Activated CD4-positive, alpha-beta T cell treated with anti-CD3 and anti-CD28 coated beads, Interleukin-2, amount 10 ng/mL, durations not matched to agents 7 days and 5 days (primary cell): ENCODE measurements at regions not wholly inside any gene's neighbourhood (a gene's known extent, or its start where the extent isn't known, plus 50 kb on each side); places are given as distances from the start of the nearest gene placed in this dataset.

ENCODE experiments used
- CTCF ChIA-PET: fragments of 350-600 bp; sonication (Branson Sonifier 250); formaldehyde crosslinking; loops from one replicate; lab custom pipeline; 2021; ENCODE audit warnings: antibody characterized with exemption; lab: Charles Lee
- POLR2A ChIA-PET: fragments of 350-600 bp; sonication (Branson Sonifier 250); formaldehyde crosslinking; loops from one replicate; lab custom pipeline; 2021; ENCODE audit warnings: antibody characterized with exemption; lab: Charles Lee
- DNase-seq: peaks from one replicate; pipeline ENCODE4 v3.0.0-alpha.2; 2020
- H3K27ac Mint-ChIP-seq: one replicate; pipeline ENCODE4 v1.8.0; 2021; ENCODE audit warnings: mild to moderate bottlenecking, moderate library complexity, mixed read lengths
- H3K27me3 Mint-ChIP-seq: one replicate; pipeline ENCODE4 v1.8.0; 2021; ENCODE audit warnings: mixed read lengths
- H3K36me3 Mint-ChIP-seq: one replicate; pipeline ENCODE4 v1.8.0; 2021; ENCODE audit warnings: low read depth, mixed read lengths
- H3K4me1 Mint-ChIP-seq: one replicate; pipeline ENCODE4 v1.8.0; 2021; ENCODE audit warnings: mixed read lengths
- H3K4me3 Mint-ChIP-seq: one replicate; pipeline ENCODE4 v1.8.0; 2021; ENCODE audit warnings: mild to moderate bottlenecking, moderate library complexity, mixed read lengths
- H3K9me3 Mint-ChIP-seq: one replicate; pipeline ENCODE4 v1.8.0; 2021; ENCODE audit warnings: mixed read lengths

DNA sequence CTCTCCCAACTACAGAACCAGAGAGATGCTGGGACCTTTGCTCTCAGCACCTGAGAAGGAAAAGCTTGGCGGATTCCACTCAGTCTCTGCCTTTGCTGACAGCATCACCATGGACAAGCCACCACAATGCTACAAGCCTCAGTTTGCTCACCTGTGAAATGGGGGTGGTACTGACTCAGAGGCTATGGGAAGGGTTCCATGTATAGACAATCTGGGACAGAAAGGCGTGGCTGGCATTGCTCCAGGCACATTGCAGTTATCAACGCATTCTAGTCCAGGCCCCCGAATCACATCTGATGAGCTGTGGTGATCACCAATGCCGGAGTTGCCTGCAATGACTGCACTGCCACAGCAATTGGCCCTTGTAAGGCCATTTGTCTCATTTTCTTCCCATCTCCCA lies 72.6 kb downstream of the ISX start:
- POLR2A ChIA-PET = no interaction called here
- no peaks in the 10 kb centered on the region for H3K36me3 Mint-ChIP-seq
- peaks cover 11% of the 10 kb centered on the region for H3K4me1 Mint-ChIP-seq
- H3K27ac Mint-ChIP-seq = no peak overlapping the region
- CTCF ChIA-PET = no interaction called here
- no peak for DNase-seq
- H3K4me3 Mint-ChIP-seq = no peak overlapping the region
- peaks cover 6% of the 10 kb centered on the region for H3K27me3 Mint-ChIP-seq
- H3K9me3 Mint-ChIP-seq = no peaks in the 10 kb centered on the region

DNA sequence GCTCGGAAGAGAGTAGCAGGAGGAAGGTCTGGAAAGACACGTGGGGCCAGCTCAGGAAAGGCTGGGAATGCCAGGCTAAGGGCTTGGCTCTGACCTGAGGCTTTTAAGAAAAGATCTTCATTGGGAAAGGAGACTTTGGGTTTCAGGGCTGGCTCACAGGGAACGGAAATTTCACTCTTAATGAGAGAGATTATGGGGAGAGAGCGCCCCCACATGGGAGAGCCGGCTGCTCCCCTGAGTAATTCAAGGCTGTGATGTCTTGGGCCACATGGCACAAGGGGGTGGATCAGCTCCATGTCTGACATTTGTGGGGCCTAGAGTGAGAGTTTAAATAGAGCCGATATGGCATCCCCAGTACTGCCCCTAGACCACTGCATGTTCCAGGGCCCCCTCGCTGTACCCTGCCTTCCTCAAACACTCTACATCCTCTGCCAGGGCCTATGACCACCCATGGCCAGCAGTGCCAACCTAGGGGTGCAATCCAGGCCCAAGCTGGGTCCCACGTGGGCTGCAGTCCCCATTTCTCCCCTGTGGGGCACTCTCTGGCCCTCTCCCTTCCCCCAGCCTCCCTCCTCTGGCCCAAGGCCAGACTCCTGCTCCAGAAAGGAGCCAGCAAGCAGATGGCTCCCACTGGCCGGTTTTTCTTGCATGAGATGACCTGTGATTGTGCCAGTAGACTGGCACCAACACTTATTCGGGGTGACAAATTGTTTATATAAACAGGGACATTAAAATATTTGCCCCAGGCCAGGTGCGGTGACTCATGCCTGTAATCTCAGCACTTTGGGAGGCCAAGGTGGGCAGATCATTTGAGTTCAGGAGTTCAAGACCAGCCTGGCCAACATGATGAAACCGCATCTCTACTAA lies 75.2 kb downstream of the ISX start:
- Mint-ChIP-seq H3K9me3 (no peaks in the 10 kb centered on the region), H3K4me1 (no peaks in the 10 kb centered on the region), H3K4me3 (no peak overlapping the region), H3K27me3 (no peaks in the 10 kb centered on the region), H3K36me3 (no peaks in the 10 kb centered on the region), H3K27ac (no peak overlapping the region)
- POLR2A ChIA-PET = no interaction called here
- DNase-seq = no peak
- CTCF ChIA-PET = no interaction called here

DNA sequence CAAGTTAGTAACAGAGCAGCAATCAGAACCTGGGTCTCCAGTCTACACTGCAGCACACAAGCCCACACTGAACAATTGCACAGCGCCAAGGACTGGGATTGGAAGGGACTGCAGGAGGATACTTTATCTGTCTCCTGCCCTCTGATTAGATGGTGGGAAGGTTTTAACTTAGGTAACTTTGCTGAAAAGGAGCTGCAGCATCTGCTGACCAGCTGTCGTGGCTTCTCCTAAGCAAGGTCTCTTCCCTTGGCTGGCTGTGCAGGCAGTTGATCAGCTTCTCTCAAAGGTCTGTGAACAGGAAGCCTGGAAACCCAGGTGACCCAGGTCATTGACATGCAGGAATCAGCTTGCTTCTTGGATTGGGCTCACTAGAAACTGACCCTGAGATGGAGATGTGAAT lies 82.4 kb downstream of the ISX start:
- peaks cover under 1% of the 10 kb centered on the region for H3K27me3 Mint-ChIP-seq
- POLR2A ChIA-PET = no interaction called here
- H3K36me3 Mint-ChIP-seq = no peaks in the 10 kb centered on the region
- no peaks in the 10 kb centered on the region for H3K9me3 Mint-ChIP-seq
- CTCF ChIA-PET = interaction anchor here (1.1 kb wide), 1 partner anchor 11 kb away, joined by 3 read pairs; no protein-coding TSS in a partner anchor
- H3K4me1 Mint-ChIP-seq = no peaks in the 10 kb centered on the region
- no peak overlapping the region for H3K4me3 Mint-ChIP-seq
- no peak overlapping the region for H3K27ac Mint-ChIP-seq
- DNase-seq = no peak

DNA sequence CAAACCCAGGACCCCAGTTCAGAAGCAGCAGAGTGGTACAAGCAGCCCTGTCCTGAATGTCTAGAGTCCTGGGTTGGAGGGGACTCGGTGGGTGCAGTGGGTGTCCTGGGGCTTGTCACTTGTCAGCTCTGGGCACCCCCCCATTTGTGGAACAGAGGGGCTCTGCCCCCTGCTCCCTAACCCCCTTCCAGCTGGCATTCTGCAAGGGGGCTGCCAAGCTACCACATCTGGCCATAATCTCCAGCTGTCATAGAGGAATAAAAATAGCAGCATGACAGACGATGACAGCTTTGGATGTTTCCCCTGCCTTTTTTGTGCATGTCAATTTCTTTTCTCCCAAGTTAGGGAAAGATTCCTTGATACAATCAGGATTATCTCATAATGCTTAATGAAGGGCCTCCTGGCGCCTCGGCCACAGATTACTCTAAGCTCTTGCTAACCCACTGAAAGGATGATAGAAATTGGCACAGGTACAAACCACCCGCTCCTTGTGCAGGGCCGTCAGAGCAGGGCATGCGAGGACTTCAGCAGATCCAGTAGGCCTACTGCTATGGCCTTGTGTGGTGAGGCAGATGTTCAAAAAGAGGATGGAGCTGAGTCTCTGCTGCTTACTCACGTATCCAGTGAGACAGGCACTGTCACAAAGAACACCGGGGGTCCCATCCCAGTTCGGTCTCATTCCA lies 83.0 kb downstream of the ISX start:
- Mint-ChIP-seq H3K4me3 (no peak overlapping the region), H3K36me3 (no peaks in the 10 kb centered on the region), H3K4me1 (no peaks in the 10 kb centered on the region), H3K27me3 (peaks cover 2% of the 10 kb centered on the region), H3K27ac (no peak overlapping the region), H3K9me3 (no peaks in the 10 kb centered on the region)
- ChIA-PET POLR2A (no interaction called here), CTCF (interaction anchor here (1.1 kb wide), 1 partner anchor 11 kb away, joined by 3 read pairs; no protein-coding TSS in a partner anchor)
- no peak for DNase-seq

DNA sequence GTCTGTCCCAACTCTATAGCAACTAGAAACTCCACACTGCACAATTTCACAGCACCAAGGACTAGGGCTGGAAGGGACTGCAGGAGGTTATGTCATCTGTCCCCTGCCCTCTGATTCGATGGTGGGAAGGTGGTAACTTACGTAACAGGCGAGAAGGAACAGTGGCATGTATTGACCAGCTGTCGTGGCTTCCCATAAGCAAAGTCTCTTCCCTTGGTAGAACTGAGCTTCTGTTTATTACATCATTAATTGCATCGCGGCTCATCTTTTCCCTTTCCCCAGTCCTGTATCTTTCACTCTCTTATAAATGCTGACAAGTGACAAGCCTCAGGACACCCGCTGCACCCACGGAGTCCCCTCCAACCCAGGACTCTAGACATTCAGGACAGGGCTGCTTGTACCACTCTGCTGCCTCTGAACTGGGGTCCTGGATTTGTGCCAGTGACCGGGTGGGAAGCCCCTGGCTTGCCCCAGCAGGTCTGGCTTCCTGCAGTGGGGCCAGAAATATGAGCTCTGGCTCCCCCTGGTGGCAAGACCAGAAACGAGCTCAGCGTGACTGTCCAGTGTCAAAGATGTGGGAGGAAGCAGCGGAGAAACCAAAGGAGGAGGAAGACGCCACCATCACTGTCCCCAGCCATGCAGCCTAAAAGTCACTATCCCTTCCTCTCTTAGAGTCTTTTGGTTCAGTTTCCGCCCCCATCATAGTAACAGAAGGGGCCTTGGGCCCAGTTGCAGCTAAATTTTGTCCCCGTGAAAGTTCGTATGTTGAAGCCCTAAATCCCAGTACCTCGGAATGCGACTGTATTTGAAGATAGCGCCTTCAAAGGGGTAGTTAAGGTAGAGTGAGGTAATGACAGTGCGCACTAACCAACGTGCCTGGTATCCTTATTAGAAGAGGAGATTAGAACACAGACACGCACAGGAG lies 84.5 kb downstream of the ISX start:
- no peaks in the 10 kb centered on the region for H3K36me3 Mint-ChIP-seq
- POLR2A ChIA-PET = no interaction called here
- H3K9me3 Mint-ChIP-seq = no peaks in the 10 kb centered on the region
- H3K4me1 Mint-ChIP-seq = no peaks in the 10 kb centered on the region
- no peak overlapping the region for H3K4me3 Mint-ChIP-seq
- CTCF ChIA-PET = interaction anchor here (0.6 to 1.3 kb wide), 3 partner anchors 9 to 56 kb away, joined by 3 to 6 read pairs (median 5); no protein-coding TSS in a partner anchor
- DNase-seq = peak; percentile 67
- peaks cover 7% of the 10 kb centered on the region for H3K27me3 Mint-ChIP-seq
- no peak overlapping the region for H3K27ac Mint-ChIP-seq

DNA sequence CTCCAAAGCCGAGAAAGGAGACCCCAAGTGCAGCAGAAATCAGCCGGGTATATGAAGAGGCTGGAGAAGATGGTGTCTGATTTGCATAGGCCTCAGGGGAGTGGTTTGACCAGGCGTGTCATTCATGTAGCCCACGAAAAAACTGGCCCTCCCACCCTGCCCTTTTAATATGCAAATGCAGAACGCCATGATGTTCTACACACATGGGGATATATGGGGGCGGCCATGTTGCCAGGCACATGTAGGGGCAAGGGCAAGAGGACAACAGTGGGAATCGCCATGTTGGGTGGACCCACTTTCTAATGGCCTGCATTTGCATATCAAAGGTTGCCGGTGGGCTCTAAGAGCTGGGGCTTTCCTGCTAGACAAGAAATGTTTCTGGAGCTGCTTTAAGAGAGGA lies 86.4 kb downstream of the ISX start:
- Mint-ChIP-seq H3K9me3 (no peaks in the 10 kb centered on the region), H3K27me3 (peaks cover 10% of the 10 kb centered on the region), H3K4me1 (no peaks in the 10 kb centered on the region), H3K36me3 (no peaks in the 10 kb centered on the region), H3K27ac (no peak overlapping the region), H3K4me3 (no peak overlapping the region)
- CTCF ChIA-PET = no interaction called here
- POLR2A ChIA-PET = no interaction called here
- DNase-seq = no peak

DNA sequence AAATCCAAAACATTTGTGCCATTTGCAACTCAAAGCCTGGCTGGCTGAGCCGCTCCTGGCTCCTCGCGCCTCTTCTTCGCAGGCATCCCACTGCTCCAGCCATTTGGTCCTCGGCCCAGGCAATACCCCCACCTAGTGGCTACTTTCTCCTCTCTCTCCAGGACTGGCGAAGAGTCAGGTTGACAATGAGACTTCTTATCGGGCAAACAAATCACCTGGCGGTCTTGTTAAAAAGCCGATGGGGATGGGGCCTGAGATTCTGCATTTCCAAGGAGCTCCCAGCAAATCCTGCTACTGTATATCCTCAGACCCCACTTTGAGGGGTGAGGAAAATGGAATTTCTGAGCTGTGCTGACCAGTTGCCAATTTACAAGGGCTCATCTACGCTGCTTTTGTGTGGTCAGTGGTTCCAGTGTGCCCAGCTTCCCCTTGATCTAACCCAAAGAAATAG lies 89.0 kb downstream of the ISX start:
- no peak overlapping the region for H3K4me3 Mint-ChIP-seq
- no peaks in the 10 kb centered on the region for H3K36me3 Mint-ChIP-seq
- CTCF ChIA-PET = no interaction called here
- H3K27ac Mint-ChIP-seq = no peak overlapping the region
- DNase-seq = peak; percentile 28
- H3K9me3 Mint-ChIP-seq = no peaks in the 10 kb centered on the region
- POLR2A ChIA-PET = no interaction called here
- no peaks in the 10 kb centered on the region for H3K4me1 Mint-ChIP-seq
- H3K27me3 Mint-ChIP-seq = peaks cover 10% of the 10 kb centered on the region

DNA sequence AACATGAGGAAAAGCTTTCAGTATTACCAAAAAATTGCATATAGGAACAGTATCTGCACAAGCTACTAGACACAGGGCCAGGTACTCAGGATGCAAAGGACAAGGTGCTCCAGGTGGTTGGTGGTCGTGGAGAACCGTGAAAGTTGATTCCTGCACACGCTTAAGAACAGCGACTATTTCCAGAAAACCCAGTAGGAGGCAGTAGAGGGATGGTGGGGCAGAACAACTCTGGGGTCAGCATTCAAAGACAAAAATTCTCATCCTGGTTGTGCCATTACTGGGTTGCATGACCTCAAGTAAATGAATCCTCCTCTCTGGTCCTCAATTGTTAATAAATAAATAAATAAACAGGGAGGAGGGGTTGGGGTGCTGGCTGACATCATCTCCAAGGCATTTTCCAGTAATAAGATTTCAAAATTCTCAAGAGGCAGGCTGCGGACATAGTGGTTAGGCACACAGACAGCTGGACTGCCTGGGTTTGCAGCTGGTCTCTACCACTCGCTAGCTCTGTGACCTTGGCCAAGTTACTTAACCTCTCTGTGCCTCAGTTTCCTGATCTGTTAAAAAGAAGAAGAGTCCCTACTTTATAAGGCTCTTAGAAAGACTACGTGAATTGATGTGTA lies 89.6 kb downstream of the ISX start:
- no peak overlapping the region for H3K4me3 Mint-ChIP-seq
- H3K27ac Mint-ChIP-seq = no peak overlapping the region
- POLR2A ChIA-PET = no interaction called here
- H3K27me3 Mint-ChIP-seq = peaks cover 10% of the 10 kb centered on the region
- H3K36me3 Mint-ChIP-seq = no peaks in the 10 kb centered on the region
- H3K9me3 Mint-ChIP-seq = no peaks in the 10 kb centered on the region
- no peaks in the 10 kb centered on the region for H3K4me1 Mint-ChIP-seq
- DNase-seq = no peak
- CTCF ChIA-PET = no interaction called here

DNA sequence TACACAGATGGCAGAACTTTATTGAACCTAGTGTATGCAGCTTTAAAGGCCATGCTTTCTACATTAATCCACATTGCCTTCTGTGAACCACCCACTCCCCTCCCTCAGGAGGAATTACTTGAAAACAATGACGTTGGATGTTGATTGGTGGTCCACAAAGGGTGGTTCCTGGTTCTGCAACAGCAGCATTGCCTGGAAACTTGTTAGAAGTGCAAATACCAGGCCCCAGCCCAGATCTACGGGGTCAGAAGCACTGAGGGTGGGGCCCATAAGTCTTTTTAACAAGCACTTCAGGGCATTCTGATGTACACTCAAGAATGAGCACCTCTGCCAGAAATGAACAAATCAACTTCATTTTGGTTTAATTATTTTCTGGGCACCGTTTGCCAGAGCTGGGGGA lies 91.0 kb downstream of the ISX start:
- ChIA-PET POLR2A (no interaction called here), CTCF (interaction anchor here (0.5 kb wide), 1 partner anchor 21 kb away, joined by 3 read pairs; no protein-coding TSS in a partner anchor)
- Mint-ChIP-seq H3K36me3 (no peaks in the 10 kb centered on the region), H3K9me3 (no peaks in the 10 kb centered on the region), H3K4me1 (no peaks in the 10 kb centered on the region), H3K27me3 (peaks cover 10% of the 10 kb centered on the region), H3K27ac (no peak overlapping the region), H3K4me3 (no peak overlapping the region)
- no peak for DNase-seq

DNA sequence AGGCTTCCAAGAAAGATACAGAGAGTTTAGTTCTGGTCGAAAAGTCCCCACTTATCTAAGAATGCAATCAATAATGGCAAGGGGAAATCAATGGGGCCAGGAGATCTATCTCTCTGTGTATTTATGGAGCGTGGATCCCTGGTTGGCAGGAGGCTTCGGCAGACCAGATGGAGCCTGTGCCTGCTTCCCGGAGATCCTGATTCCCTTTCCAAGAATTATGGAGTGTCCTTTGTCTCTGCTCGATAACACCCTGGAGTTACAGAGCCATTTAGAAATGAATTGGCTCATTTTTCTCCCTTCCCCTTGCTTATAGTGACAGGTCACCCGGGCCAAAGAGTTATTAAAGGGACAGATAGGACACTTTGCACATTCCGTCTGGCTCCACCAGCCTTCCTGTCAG lies 92.4 kb downstream of the ISX start:
- Mint-ChIP-seq H3K27me3 (peaks cover 10% of the 10 kb centered on the region), H3K4me3 (no peak overlapping the region), H3K27ac (no peak overlapping the region), H3K36me3 (no peaks in the 10 kb centered on the region), H3K9me3 (no peaks in the 10 kb centered on the region), H3K4me1 (no peaks in the 10 kb centered on the region)
- no peak for DNase-seq
- POLR2A ChIA-PET = no interaction called here
- CTCF ChIA-PET = no interaction called here

DNA sequence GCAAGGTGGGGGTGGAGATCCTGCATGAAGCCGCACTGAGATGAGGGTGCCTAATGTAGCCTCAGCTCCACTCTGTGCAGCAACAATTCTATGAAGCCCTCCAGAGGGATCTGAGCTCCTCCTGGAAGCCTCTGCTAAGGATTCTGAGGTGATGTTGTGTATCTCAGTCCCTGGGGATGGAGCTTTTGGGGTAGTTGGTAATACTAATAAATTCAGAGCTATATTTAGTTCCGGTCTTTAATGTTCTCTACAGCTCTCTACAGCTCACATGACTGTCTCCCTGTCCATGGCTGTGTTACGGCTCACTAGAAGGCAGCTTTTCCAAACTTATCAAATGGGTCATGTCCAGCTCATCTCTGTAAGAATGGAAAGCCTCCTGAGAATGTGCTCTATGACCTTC lies 93.4 kb downstream of the ISX start:
- Mint-ChIP-seq H3K27me3 (peaks cover 5% of the 10 kb centered on the region), H3K9me3 (no peaks in the 10 kb centered on the region), H3K4me3 (no peak overlapping the region), H3K4me1 (no peaks in the 10 kb centered on the region), H3K27ac (no peak overlapping the region), H3K36me3 (no peaks in the 10 kb centered on the region)
- no peak for DNase-seq
- CTCF ChIA-PET = interaction anchor here (1.0 to 1.6 kb wide), 2 partner anchors 9 to 11 kb away, joined by 3 to 5 read pairs; no protein-coding TSS in a partner anchor
- POLR2A ChIA-PET = no interaction called here

DNA sequence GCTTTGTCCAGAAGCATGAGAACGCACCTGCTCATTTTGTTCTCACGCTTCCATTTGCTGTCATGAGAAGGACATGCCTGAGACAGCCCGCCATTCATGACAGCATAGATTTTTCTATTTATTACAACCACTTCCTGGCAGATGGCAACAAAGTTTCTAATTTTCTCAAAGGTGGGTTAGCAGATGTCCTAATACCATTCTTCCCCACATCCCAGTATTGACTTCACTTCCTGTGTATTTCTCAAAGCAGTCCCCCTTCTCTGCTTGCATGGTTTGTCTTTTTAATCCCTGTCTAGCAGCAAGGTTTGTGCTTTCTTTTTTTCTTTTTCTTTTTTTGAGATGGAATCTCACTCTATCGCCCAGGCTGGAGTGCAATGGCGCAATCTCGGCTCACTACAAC lies 94.3 kb downstream of the ISX start:
- Mint-ChIP-seq H3K4me3 (no peak overlapping the region), H3K36me3 (no peaks in the 10 kb centered on the region), H3K4me1 (no peaks in the 10 kb centered on the region), H3K27me3 (peaks cover 3% of the 10 kb centered on the region), H3K27ac (no peak overlapping the region), H3K9me3 (no peaks in the 10 kb centered on the region)
- CTCF ChIA-PET = interaction anchor here (0.6 to 1.6 kb wide), 3 partner anchors 10 to 1349 kb away, joined by 3 to 5 read pairs (median 3); no protein-coding TSS in a partner anchor
- no peak for DNase-seq
- POLR2A ChIA-PET = no interaction called here
